HG02642 (cell line): ENCODE measurements at regions not wholly inside any gene's neighbourhood (a gene's known extent, or its start where the extent isn't known, plus 50 kb on each side); places are given as distances from the start of the nearest gene placed in this dataset.
"Not testable (repeated sequence)": the region's sequence is repeated elsewhere in the genome, so short reads cannot be mapped to it uniquely, and the experiment has no call there.

Source experiments
- ATAC-seq: cut with Tn5 transposase; IDR thresholded peaks from one replicate; pipeline ENCODE4 v1.9.1; 2021; ENCODE audit warnings: mild to moderate bottlenecking; ENCODE audit not compliant: unreplicated experiment, poor library complexity

- ATAC-seq: no peak
These were observed 578.0 kb upstream of the GRM7 start for GRCh38 chr3:6282918-6283317.

- no peak for ATAC-seq
These were observed 573.6 kb upstream of the GRM7 start for GRCh38 chr3:6287088-6287875.

- ATAC-seq: no peak
These were observed 559.3 kb upstream of the GRM7 start for GRCh38 chr3:6301626-6302025.

- ATAC-seq: no peak
These were observed 545.0 kb upstream of the GRM7 start for GRCh38 chr3:6315906-6316305.

- no peak for ATAC-seq
These were observed 538.9 kb upstream of the GRM7 start for GRCh38 chr3:6321999-6322398.

- ATAC-seq: no peak
These were observed 534.1 kb upstream of the GRM7 start for GRCh38 chr3:6326771-6327170.

GRCh38 chr3:6340980-6341325 lies 520.0 kb upstream of the GRM7 start:
- ATAC-seq: not testable (repeated sequence)

GRCh38 chr3:6351752-6352151 lies 509.2 kb upstream of the GRM7 start:
- no peak for ATAC-seq

- no peak for ATAC-seq
These were observed 506.3 kb upstream of the GRM7 start for GRCh38 chr3:6354653-6355052.

GRCh38 chr3:6362406-6362805 lies 498.5 kb upstream of the GRM7 start:
- no peak for ATAC-seq

- no peak for ATAC-seq
These were observed 493.7 kb upstream of the GRM7 start for GRCh38 chr3:6367171-6367570.

GRCh38 chr3:6392123-6392522 lies 468.8 kb upstream of the GRM7 start:
- no peak for ATAC-seq

- ATAC-seq: no peak
These were observed 466.0 kb upstream of the GRM7 start for GRCh38 chr3:6394944-6395343.

- no peak for ATAC-seq
These were observed 464.3 kb upstream of the GRM7 start for GRCh38 chr3:6396631-6397030.

- ATAC-seq: not testable (repeated sequence)
These were observed 458.2 kb upstream of the GRM7 start for GRCh38 chr3:6402666-6403065.

- not testable (repeated sequence) for ATAC-seq
These were observed 454.0 kb upstream of the GRM7 start for GRCh38 chr3:6406923-6407322.

- ATAC-seq: no peak
These were observed 444.8 kb upstream of the GRM7 start for GRCh38 chr3:6416049-6416661.

GRCh38 chr3:6417174-6417573 lies 443.7 kb upstream of the GRM7 start:
- no peak for ATAC-seq

- ATAC-seq: no peak
These were observed 442.4 kb upstream of the GRM7 start for GRCh38 chr3:6418485-6418884.

- no peak for ATAC-seq
These were observed 439.1 kb upstream of the GRM7 start for GRCh38 chr3:6421666-6422445.

GRCh38 chr3:6425289-6425820 lies 435.6 kb upstream of the GRM7 start:
- ATAC-seq: no peak
